Liver (tissue), 8 donors: ENCODE measurements at regions not wholly inside any gene's neighbourhood (a gene's known extent, or its start where the extent isn't known, plus 50 kb on each side); places are given as distances from the start of the nearest gene placed in this dataset.

Source experiments
- DNase-seq: peaks from one replicate; pipeline ENCODE4 v3.0.0-alpha.2; 2017; ENCODE audit warnings: low spot score
- H3K27ac ChIP-seq, 2 donors: one replicate each; pipeline ENCODE4 v1.7.0; 2013; ENCODE audit warnings: inconsistent platforms in 2 of 2, low read length in 2 of 2, control low read depth in 1 of 2, low read depth in 1 of 2, mild to moderate bottlenecking in 1 of 2
- H3K27me3 ChIP-seq, 4 donors: one replicate each; pipeline versions ENCODE4 v1.6.1 to v1.7.0; 2013; ENCODE audit warnings: low read length in 3 of 4, inconsistent platforms in 1 of 4, mild to moderate bottlenecking in 1 of 4, moderate library complexity in 1 of 4; ENCODE audit not compliant: control insufficient read depth in 4 of 4, insufficient read depth in 4 of 4
- H3K36me3 ChIP-seq, 4 donors: one replicate each; pipeline versions ENCODE4 v1.6.1 to v1.7.0; 2013; ENCODE audit warnings: low read length in 3 of 4, mild to moderate bottlenecking in 3 of 4, low read depth in 1 of 4, moderate library complexity in 1 of 4; ENCODE audit not compliant: control insufficient read depth in 4 of 4, insufficient read depth in 3 of 4
- H3K4me1 ChIP-seq, 4 donors: one replicate each; pipeline versions ENCODE4 v1.6.1 to v1.7.0; 2013; ENCODE audit warnings: low read length in 3 of 4, mild to moderate bottlenecking in 3 of 4, moderate library complexity in 1 of 4; ENCODE audit not compliant: control insufficient read depth in 4 of 4, insufficient read depth in 4 of 4
- H3K4me3 ChIP-seq, 3 donors: one replicate each; pipeline versions ENCODE4 v1.6.1 to v1.7.0; 2013; ENCODE audit warnings: low read length in 3 of 3, control low read depth in 1 of 3, low read depth in 1 of 3, mild to moderate bottlenecking in 1 of 3
- H3K9ac ChIP-seq, 2 donors: one replicate each; pipeline ENCODE4 v1.7.0; 2013; ENCODE audit warnings: low read length in 2 of 2, mild to moderate bottlenecking in 2 of 2, moderate library complexity in 2 of 2, control low read depth in 1 of 2, low read depth in 1 of 2
- H3K9me3 ChIP-seq, 4 donors: one replicate each; pipeline versions ENCODE4 v1.6.1 to v1.7.0; 2013; ENCODE audit warnings: low read length in 3 of 4; ENCODE audit not compliant: control insufficient read depth in 4 of 4
- ATF3 ChIP-seq: IDR thresholded peaks from 2 replicates; pipeline ENCODE4 v1.6.1; 2016; ENCODE audit warnings: antibody characterized with exemption
- CTCF ChIP-seq: fragments of 150-350 bp; IDR thresholded peaks from 2 replicates; pipeline ENCODE4 v1.5.1; 2017; ENCODE audit warnings: improper control_type of control experiment, low read depth, low read length; ENCODE audit not compliant: missing input control
- EGR1 ChIP-seq, 2 donors: IDR thresholded peaks; 2 replicates each; pipeline ENCODE4 v1.6.1; 2016 to 2018; ENCODE audit warnings: antibody characterized with exemption in 2 of 2, low read depth in 2 of 2
- FOXA1 ChIP-seq: IDR thresholded peaks from 2 replicates; pipeline ENCODE4 v1.6.1; 2016; ENCODE audit warnings: antibody characterized with exemption
- FOXA2 ChIP-seq: IDR thresholded peaks from 2 replicates; pipeline ENCODE4 v1.6.1; 2016; ENCODE audit warnings: antibody characterized with exemption
- GABPA ChIP-seq, 2 donors: IDR thresholded peaks in 1 of 2; conservative IDR thresholded peaks in 1 of 2; 2 replicates each; pipeline ENCODE4 v1.6.1; 2016; ENCODE audit warnings: antibody characterized with exemption in 2 of 2, mild to moderate bottlenecking in 1 of 2, moderate library complexity in 1 of 2
- HNF4A ChIP-seq, 2 donors: conservative IDR thresholded peaks; 2 replicates each; pipeline ENCODE4 v1.6.1; 2016; ENCODE audit warnings: antibody characterized with exemption in 2 of 2, mild to moderate bottlenecking in 2 of 2
- JUND ChIP-seq, 2 donors: IDR thresholded peaks; 2 replicates each; pipeline ENCODE4 v1.6.1; 2016; ENCODE audit warnings: antibody characterized with exemption in 2 of 2
- MAX ChIP-seq: IDR thresholded peaks from 2 replicates; pipeline ENCODE4 v1.6.1; 2016; ENCODE audit warnings: antibody characterized with exemption
- NR2F2 ChIP-seq: IDR thresholded peaks from 2 replicates; pipeline ENCODE4 v1.6.1; 2016; ENCODE audit warnings: antibody characterized with exemption
- RAD21 ChIP-seq, 2 donors: IDR thresholded peaks; 2 replicates each; pipeline ENCODE4 v1.6.1; 2016; ENCODE audit warnings: antibody characterized with exemption in 2 of 2, mild to moderate bottlenecking in 2 of 2
- REST ChIP-seq: IDR thresholded peaks from 2 replicates; pipeline ENCODE4 v1.6.1; 2016; ENCODE audit warnings: antibody characterized with exemption, mild to moderate bottlenecking
- RXRA ChIP-seq, 2 donors: IDR thresholded peaks; 2 replicates each; pipeline ENCODE4 v1.6.1; 2017 to 2018; ENCODE audit warnings: antibody characterized with exemption in 2 of 2, mild to moderate bottlenecking in 1 of 2
- SP1 ChIP-seq: IDR thresholded peaks from 2 replicates; pipeline ENCODE4 v1.6.1; 2018; ENCODE audit warnings: antibody characterized with exemption, mild to moderate bottlenecking
- TAF1 ChIP-seq: conservative IDR thresholded peaks from 2 replicates; pipeline ENCODE4 v1.6.1; 2016; ENCODE audit warnings: antibody characterized with exemption, mild to moderate bottlenecking
- YY1 ChIP-seq: IDR thresholded peaks from 2 replicates; pipeline ENCODE4 v1.6.1; 2016; ENCODE audit warnings: antibody characterized with exemption, mild to moderate bottlenecking
- ZBTB33 ChIP-seq: IDR thresholded peaks from 2 replicates; pipeline ENCODE4 v1.6.1; 2016; ENCODE audit warnings: antibody characterized with exemption
- WGBS: extraction: QIAGEN DNeasy Blood & Tissue Kit; methylation state at CpG from one replicate; pipeline ENCODE4 v1.1.7; 2013; 5-methylcytosine and 5-hydroxymethylcytosine counted together
- donor health status: healthy.
- donor health status: healthy.
- donor health status: healthy.
- donor health status: healthy.
- donor health status: healthy.

- DNase-seq = no peak
- Histone ChIP-seq H3K4me3 (no peak overlapping the region), H3K27ac (no peak overlapping the region), H3K27me3 (no peaks in the 10 kb centered on the region), H3K36me3 (no peaks in the 10 kb centered on the region), H3K4me1 (no peaks in the 10 kb centered on the region), H3K9me3 (no peaks in the 10 kb centered on the region), H3K9ac (no peak overlapping the region)
- TF ChIP-seq TAF1 (no peak), RAD21 (IDR thresholded peaks at IDR 0.05) (no peak), ATF3 (no peak), CTCF (no peak), EGR1 (IDR thresholded peaks at IDR 0.05; ENCODE audit: low read depth in 2 of 2) (no peak), FOXA1 (no peak), REST (no peak), SP1 (no peak), FOXA2 (no peak), NR2F2 (no peak), MAX (no peak), RXRA (IDR thresholded peaks at IDR 0.05) (no peak), HNF4A (conservative IDR thresholded peaks at IDR 0.05) (no peak)
- WGBS = 90% methylated on average over 2 of the region's 2 CpGs
Measured at GRCh38 chr5:112062181-112062580, 305.2 kb upstream of the NREP start.

- H3K4me3 ChIP-seq = no peak overlapping the region
- H3K36me3 ChIP-seq = no peaks in the 10 kb centered on the region
- H3K27me3 ChIP-seq = no peaks in the 10 kb centered on the region
- H3K27ac ChIP-seq = no peak overlapping the region
- no peak overlapping the region for H3K9ac ChIP-seq
- no peaks in the 10 kb centered on the region for H3K9me3 ChIP-seq
- WGBS = 37% methylated on average over 1 of the region's 1 CpG
- H3K4me1 ChIP-seq = no peaks in the 10 kb centered on the region
- DNase-seq = no peak
- TF ChIP-seq MAX (no peak), JUND (IDR thresholded peaks at IDR 0.05) (no peak), RXRA (IDR thresholded peaks at IDR 0.05) (no peak), ZBTB33 (no peak), SP1 (no peak), RAD21 (IDR thresholded peaks at IDR 0.05) (no peak), ATF3 (no peak), YY1 (no peak), HNF4A (conservative IDR thresholded peaks at IDR 0.05) (no peak), FOXA2 (no peak), EGR1 (IDR thresholded peaks at IDR 0.05; ENCODE audit: low read depth in 2 of 2) (no peak), FOXA1 (no peak), GABPA (IDR thresholded peaks at IDR 0.05 in 1 of 2, conservative IDR thresholded peaks at IDR 0.05 in 1 of 2) (no peak), TAF1 (no peak), NR2F2 (no peak), REST (no peak)
Measured at GRCh38 chr5:112061666-112062065, 304.7 kb upstream of the NREP start.
